ENCODE measurements at regions not wholly inside any gene's neighbourhood (a gene's known extent, or its start where the extent isn't known, plus 50 kb on each side); places are given as distances from the start of the nearest gene placed in this dataset.

DNA sequence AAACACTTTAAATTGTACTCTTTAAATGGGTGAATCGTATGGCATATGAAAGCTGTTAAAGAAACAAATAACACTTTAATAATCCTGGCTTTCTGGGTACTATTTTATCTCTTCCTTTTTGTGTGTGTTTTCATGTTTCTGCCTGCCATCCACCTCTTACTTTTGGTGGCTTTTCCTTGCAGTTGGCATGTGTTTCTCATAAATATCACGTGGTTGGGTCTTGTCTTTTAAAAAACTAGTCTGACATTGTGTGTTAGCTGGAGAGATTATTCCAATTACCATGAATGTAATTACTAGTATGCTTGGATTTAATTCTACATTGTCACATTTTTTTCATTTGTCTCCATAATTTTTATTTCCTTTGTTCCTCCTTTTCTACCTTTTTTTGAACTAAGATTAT lies 262.9 kb upstream of the B3GAT1 start:
- in situ Hi-C loops (cut with HindIII; ENCODE audit: low sequenced_read_pairs), result no loop called here
- no peak for DNase-seq (ENCODE audit: low spot score)

DNA sequence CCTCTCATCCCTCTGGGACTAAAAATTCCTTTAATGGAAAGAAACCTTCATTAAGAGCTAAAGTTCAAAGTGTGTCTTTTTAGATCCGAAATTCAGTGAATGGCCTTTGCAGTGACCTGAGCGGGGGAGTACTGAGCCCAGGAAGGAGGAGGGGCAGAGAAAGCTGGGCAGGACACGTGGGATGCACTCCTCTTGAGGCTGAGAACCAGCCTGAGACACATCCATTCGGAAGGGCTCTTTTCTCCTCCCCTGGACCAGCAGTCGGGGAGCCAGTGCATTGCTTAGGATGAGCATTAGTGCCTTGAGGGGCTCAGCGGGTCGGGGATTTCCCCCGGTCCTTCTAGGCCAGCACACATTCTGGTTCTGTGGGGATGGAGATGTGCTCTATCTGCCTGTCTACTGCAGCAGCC lies 258.9 kb upstream of the B3GAT1 start:
- DNase-seq (ENCODE audit: low spot score), result no peak
- in situ Hi-C loops (cut with HindIII; ENCODE audit: low sequenced_read_pairs), result no loop called here

DNA sequence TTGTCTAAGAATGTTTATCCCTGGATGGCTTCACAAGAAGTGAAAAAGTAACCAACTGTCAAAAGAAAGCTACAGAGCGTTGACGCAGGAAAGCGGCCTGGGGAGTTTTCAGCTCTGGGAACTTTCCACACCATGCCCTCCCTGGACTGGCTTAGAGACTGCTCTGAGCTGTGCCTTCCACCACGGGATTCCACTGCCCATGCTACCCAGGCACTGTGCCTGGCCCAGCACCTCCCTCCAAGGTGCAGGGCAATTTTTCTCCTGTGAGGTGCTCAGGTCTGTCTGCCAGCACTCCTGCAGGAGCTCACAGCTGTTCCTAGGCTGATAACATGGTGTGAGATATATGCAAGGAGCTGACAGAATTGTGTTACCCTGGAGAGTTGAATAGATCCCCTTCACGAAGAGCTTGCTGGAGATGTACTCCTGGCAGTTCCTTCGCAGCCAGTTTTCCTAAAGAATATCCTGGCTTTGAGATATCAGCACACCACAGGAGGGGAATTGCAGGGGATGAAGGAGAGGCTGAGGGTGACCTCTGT lies 258.3 kb upstream of the B3GAT1 start:
- in situ Hi-C loops (cut with HindIII; ENCODE audit: low sequenced_read_pairs), result no loop called here
- no peak for DNase-seq (ENCODE audit: low spot score)

DNA sequence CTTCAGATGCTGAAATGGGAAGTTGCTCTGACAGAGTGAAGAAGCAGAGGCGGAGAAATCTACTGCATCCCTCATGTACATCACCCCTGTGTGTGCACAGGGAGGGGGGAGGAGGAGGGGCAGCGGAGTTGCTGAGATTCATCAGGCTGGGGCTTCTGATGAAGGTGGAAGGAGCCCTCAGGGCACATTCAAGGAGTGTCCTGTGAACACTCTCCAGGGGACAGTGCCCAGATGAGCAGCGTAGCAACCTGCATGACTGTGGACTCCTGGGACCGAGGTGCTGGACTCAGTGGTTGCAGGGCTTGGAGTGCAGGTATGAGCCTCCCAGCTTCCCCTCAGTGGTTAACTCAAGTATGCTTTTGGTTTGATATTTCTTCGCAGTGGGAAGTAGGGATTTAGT lies 257.8 kb upstream of the B3GAT1 start:
- in situ Hi-C loops (cut with HindIII; ENCODE audit: low sequenced_read_pairs), result no loop called here
- DNase-seq (ENCODE audit: low spot score), result no peak

DNA sequence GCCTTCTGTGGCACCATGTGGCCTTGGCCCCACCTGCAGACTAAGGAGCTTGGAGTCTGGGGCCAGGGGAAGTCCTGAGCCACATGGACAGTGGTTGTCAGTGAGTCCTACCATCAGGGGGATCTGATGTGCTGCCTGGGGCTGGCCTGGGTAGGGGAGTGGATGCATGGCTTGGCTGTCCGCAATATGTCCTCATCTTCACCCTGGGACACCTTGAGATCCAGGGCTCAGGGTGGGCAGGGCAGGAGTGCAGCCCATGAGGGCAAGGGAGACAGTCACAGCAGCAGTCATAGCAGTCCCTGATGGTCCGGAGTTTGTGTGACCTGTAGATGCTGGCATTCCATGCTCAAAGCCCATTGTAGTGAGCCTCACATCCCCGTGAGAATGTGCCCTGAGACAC lies 256.8 kb upstream of the B3GAT1 start:
- no peak for DNase-seq (ENCODE audit: low spot score)
- in situ Hi-C loops (cut with HindIII; ENCODE audit: low sequenced_read_pairs), result no loop called here

DNA sequence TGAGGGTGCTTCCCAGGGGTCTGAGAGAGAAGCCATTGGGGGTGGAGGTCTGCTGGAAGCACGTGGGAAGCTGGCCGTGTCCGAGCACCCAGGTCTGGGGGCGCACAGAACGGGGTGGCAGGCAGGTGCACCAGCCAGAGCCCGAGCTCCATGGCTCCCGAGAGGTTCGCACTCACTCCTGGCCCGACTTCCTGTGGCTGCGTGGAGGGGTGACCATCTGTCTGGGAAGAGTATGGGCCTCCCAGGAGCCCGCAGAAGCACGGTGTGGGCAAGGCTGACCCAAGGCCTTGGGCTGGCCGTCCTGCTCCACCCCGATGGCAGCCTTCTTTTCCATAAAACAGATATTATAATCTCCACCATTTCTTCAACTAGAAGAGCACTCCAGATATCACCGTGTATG lies 256.0 kb upstream of the B3GAT1 start:
- DNase-seq (ENCODE audit: low spot score), result no peak
- in situ Hi-C loops (cut with HindIII; ENCODE audit: low sequenced_read_pairs), result no loop called here

DNA sequence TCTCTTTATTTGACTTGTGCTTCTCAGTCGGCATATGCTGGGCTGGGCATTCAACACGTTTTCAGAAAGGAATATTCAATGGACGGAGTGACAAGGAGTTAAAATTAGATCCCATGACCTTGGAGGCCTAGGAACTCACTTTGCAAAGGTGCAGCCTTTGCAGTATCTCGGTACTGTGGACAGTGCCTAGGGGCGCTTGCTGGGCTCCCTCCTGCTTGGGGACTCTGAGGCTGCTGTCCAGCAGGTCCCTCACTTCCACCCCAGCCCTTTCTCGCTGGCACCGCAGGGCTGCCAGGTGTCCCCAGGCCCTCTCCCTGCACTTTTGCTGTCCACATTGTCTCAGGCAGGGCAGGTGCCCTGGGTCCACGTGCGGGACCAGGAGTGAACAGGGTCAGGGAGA lies 255.5 kb upstream of the B3GAT1 start:
- DNase-seq (ENCODE audit: low spot score), result no peak
- in situ Hi-C loops (cut with HindIII; ENCODE audit: low sequenced_read_pairs), result no loop called here

DNA sequence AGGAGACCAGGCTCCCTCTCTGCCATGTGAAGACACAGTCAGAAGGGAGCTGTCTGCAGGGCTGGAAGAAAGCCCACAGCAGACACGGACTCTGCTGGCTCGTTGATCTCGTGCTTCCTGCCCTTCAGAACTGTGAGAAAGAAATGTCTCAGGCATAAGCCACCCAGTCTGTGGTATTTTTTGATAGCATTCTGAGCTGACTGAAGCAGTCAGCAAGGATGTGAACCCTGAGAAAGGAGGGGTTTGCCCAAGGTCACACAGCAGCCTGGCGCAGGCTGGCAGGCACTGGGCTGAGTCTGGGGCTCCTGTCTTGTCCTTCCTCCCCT lies 255.1 kb upstream of the B3GAT1 start:
- in situ Hi-C loops (cut with HindIII; ENCODE audit: low sequenced_read_pairs), result no loop called here
- DNase-seq (ENCODE audit: low spot score), result no peak

DNA sequence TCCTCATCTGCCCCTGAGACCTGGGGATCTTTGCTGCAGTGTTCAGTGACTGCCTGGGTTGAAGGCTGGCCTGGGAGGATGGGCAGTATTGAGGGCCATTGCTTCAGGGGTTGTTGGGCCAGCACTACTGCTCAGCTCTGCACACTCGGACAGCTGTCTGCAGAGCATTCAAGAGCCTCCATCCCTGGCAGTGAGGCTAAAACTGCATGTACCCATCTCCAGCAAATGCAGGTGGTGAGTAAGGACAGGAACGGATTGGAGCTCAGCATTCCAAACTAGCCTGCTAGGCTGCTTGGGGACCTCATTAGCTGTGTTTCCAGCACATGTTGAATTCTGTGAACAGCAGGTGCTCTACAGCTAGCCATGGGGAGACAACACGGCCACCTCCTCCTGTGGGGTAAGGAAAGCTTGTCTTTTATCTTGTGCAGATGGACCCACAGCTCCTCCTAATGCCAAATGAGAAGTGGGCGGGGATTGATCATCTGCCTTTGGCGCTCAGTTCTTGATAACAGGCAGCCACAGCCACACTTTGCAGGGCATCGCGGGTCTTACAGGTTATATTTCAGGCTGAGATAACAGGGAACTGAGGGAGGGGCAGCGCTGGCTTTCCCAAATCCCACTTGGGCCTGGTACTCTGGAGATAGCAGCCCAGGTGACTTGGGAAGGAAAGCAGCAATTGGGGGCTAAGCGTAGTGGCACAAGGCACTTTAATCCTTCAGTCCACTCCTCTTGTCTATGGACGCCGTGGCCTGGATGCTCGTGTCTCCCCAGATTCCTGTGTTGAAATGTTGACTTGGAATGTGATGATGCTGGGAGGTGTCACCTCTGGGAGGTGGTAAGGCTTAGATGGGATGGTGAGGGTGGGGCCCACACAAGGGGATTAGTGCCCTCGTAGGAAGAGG lies 254.5 kb upstream of the B3GAT1 start:
- DNase-seq (ENCODE audit: low spot score), result no peak
- in situ Hi-C loops (cut with HindIII; ENCODE audit: low sequenced_read_pairs), result no loop called here

DNA sequence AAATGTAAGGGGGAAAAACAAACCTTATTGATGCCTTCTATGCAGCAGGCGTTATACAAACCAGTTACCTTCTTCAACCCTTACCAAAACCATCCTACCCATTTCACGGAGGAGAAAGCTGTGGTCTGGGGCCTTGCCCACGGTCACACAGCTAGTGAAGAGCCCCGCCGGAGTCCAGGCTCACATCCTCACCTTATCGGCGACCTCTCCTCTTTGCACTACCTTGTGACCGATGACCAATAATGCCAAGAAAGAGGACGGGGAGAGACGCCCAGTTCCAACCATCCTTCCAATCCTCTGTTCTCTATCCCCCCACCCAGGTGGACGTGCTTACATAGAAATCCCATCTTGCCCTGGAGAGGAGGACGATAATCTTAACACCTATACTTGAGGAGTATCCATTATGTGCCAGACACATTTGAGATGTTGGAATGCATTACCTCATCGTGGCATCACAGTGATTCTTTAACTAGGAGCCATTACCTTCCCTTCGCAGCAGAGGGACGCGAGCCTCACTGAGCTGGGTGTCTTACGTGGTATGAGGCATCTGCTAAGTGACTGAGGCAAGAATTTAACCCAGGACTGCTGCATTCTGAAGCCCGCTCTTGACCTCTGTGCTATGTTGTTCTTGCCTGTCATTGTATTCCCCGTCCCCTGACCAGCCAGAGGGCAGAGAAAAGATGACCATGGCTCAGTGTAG lies 253.7 kb upstream of the B3GAT1 start:
- DNase-seq (ENCODE audit: low spot score), result no peak
- in situ Hi-C loops (cut with HindIII; ENCODE audit: low sequenced_read_pairs), result no loop called here

DNA sequence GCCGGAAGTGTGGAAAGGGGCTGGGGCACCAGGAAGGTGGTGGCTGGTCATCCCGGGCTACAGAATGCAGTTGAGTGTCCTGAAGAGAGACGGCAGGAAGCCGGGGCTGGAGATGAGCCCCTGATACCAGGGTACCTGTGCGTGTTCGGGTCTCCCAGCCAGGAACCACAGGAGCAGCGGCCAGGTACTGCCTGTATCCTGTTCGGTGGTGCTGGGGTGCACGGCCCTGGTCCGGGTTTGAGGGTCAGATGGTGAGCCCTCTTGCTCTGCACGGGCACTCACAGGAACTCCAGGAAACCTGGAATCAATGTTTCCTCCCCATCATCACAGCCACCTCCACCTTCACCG lies 253.1 kb upstream of the B3GAT1 start:
- DNase-seq (ENCODE audit: low spot score), result no peak
- in situ Hi-C loops (cut with HindIII; ENCODE audit: low sequenced_read_pairs), result no loop called here

DNA sequence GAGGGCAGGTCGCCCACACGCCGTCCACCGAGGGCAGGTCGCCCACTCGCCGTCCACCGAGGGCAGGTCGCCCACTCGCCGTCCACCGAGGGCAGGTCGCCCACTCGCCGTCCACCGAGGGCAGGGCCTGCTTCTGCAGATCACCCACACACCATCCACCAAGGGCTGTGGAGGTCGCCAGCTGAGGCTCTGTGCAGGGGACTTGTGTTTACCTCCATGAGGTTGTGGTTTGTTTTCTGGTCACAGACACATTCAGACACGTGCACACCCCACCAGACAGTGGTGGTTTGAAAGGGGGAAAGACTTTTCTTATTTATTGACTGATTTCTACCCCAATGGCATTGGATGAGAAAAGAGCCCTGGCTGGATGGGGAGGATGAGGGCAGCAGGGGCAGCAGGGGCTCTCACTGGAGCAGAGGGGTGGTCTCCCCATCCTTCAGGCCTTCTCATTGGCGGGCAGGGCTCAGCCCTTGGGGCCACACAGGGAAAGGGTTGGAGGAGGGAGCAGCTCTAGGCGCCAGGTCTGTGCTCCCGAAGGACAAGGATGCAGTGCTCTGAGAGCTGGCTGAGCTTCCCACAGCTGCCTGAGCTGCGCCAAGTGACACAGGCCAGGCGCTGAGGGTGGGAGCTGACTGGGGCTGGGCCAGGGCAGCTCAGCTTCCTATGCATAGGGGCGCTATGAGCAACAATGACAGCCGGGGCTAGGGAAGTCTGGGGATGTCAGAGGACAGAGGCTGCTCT lies 252.6 kb upstream of the B3GAT1 start:
- in situ Hi-C loops (cut with HindIII; ENCODE audit: low sequenced_read_pairs), result no loop called here
- no peak for DNase-seq (ENCODE audit: low spot score)

DNA sequence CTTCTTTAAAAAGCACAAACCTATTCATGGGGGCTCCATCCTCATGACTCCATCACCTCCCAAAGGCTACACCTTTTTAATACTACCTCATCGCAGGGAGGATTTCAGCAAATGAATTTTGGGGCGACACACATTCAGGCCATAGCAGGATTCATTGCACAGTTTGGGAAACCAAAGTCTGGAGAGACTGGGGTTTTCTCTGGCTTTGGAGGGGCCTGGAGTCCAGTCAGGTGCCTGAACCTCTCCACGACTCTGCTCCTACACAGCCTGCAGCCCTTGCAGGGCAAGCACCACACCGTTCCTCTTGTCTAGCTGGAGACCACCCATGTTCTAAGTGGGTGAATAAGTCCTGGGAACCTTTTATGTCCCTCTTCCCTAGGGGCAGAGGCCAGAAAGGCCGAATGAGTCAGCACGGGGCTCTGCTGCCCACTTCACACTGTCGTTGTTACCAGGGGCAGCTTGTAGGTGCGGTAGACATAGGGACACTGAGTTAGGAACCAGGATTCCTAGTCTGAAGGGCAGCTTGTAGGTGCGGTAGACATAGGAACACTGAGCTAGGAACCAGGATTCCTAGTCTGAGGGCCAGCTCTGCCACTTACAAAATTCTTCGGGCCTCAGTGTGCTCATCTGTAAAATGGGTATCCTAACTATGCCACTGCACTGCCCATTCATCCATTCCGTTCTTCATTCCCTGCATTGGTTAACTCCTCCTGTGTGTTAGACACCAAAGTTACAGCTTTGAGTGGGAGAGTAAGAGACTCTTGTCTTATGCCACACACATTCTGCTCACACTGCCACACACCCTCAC lies 251.7 kb upstream of the B3GAT1 start:
- in situ Hi-C loops (cut with HindIII; ENCODE audit: low sequenced_read_pairs), result no loop called here
- DNase-seq (ENCODE audit: low spot score), result no peak

DNA sequence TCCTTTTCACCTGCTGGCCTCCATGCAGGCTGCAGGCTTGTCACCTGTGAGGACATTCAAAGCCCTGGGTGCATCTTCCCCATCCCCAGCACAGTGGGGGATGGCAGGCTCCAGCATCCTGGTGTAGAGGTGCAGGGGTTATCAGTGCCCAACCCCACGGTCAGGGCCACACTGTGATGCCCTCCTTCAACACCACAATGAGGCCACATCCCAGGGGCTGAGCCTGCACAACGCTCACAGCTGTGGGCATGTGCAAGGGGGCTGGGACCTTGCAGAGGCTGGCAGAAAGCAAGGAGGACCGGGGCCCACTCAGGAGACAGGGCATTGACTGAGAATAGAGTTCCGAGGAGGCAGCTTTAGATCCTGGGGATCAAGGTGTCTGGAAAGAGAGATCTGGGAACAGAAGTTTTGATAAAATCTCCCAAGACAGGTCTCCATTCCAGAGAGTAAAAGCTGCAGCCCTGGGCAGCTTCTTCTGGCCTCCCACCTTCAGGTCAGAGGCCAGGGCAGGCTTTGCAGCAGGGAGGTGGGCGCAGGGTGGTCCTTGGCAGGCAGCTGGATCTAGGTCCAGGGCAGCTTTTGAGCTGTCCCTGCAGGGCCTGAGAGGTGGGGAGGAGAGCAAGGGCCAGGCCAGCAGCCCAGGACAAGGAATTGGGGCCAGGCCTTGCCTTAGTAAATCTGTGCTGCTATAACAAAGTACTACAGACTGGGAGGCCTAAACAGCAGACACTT lies 250.8 kb upstream of the B3GAT1 start:
- DNase-seq (ENCODE audit: low spot score), result no peak
- in situ Hi-C loops (cut with HindIII; ENCODE audit: low sequenced_read_pairs), result no loop called here

DNA sequence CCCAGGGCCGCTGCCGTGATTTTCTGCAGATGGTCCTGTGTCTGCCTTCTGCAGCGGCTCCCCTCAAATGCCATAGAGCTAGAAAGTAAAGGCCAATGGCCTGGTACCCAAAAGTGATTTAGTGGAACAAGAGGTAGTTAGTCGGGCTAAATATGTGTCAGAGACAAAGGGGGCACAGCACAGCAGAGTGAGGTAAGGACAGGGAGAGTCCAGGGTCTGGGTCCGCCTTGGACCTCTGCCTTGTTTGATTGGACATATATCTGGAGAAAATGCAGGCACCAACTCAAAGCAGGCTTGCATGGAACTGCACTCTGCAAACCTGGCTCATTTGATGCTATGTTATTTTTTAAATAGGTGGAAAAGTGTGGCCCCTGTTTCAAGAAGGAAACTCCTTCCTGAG lies 249.6 kb upstream of the B3GAT1 start:
- in situ Hi-C loops (cut with HindIII; ENCODE audit: low sequenced_read_pairs), result no loop called here
- no peak for DNase-seq (ENCODE audit: low spot score)

DNA sequence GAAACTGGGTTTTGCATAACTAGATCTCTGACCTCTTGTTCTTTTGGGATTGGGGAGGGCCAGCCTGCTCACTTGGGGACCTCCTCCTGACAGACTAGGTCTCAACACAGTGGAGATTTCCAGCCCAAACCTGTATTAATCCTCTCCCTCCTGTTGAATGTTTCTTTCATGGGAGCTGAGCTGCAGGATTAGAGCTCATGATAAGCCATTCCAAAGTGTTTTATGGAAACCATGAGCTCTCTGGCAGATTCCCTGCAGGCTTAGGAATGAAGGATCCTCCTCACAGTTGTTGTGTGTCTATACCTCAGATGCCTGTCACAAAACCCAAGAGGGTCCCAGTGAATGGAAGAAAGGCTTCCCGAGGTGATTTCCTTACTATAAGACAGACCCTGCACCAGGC lies 248.4 kb upstream of the B3GAT1 start:
- in situ Hi-C loops (cut with HindIII; ENCODE audit: low sequenced_read_pairs), result no loop called here
- no peak for DNase-seq (ENCODE audit: low spot score)

DNA sequence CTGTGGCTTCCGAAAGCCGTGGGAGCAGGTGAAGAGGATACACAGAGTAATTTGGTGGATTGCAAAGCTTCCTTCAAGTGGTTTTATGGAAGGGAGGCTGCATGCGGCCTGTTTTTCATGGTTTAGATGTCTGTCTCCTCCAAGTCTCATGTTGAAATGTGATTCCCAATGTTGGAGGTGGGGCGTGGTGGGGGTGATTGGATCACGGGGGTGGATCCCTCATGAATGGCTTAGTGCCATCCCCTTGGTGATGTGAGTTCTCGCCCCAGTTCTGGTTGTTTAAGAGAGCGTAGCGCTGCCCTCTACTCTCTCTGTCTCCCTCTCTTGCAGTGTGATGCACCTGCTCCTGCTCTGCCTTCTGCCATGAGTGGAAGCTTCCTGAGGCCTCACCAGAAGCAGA lies 247.8 kb upstream of the B3GAT1 start:
- DNase-seq (ENCODE audit: low spot score), result no peak
- in situ Hi-C loops (cut with HindIII; ENCODE audit: low sequenced_read_pairs), result no loop called here

DNA sequence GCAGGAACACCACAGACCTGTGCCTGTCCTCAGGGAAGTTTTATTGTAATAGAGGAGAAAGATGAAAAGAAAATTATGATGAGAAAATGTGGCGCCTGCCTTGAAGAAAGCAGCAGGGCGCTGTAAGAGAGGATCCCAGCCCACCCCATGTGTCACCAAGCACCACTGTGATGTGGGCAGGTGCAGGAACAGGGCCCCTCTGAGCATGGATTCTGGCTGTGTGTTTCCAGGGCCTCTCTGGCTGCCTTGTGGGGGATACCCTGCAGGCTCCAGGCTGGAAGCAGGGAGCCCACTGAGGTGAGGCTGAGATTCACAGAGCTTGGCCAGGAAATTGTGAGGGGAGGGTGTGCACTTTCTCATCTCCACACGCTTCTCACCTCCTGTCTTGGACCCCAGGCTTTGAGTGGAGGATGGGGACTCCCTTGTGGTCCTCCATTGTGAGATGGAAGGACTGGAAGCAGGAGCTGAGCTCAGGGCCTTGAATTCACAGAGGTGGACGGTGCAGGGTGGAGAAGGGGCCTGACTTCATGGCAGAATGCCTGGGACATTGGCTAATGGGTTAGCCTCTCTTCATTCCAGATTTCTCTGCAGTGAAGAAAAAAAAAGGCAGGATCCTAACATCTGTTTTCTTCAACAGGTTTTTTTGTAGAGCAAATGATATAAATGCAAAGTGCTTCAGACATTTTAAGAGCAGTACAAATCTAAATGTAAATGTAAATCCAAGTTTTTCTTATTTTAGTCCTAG lies 246.6 kb upstream of the B3GAT1 start:
- in situ Hi-C loops (cut with HindIII; ENCODE audit: low sequenced_read_pairs), result no loop called here
- DNase-seq (ENCODE audit: low spot score), result no peak
